ENCODE measurements at regions not wholly inside any gene's neighbourhood (a gene's known extent, or its start where the extent isn't known, plus 50 kb on each side); places are given as distances from the start of the nearest gene placed in this dataset.

- no peak for DNase-seq (ENCODE audit: low read depth in 2 of 2)
These were observed 133.4 kb downstream of the JCAD start for GRCh38 chr10:29925771-29926692.

GRCh38 chr10:29924436-29924835, 134.9 kb downstream of the JCAD start:
- no peak for DNase-seq (ENCODE audit: low read depth in 2 of 2)

GRCh38 chr10:29923416-29923965, 135.9 kb downstream of the JCAD start:
- DNase-seq (ENCODE audit: low read depth in 2 of 2), result no peak

- no peak for DNase-seq (ENCODE audit: low read depth in 2 of 2)
These were observed 136.5 kb downstream of the JCAD start for GRCh38 chr10:29922892-29923291.

DNA sequence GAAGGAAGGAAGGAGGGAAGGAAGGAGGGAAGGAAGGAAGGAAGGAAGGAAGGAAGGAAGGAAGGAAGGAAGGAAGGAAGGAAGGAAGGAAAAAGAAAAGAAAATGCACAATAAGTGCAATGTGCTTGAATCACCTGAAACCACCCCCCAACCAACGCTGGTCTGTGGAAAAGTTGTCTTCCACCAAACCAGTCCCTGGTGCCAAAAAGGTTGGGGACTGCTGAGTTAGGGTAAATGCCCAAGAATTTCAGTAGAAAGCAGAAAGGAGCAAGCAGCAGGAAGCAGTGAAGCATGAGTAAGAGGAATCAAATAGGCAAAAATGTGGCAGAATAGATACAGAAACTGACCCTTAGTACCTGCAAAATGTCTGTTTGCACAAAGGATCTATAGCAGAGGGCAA, 137.2 kb downstream of the JCAD start:
- DNase-seq (ENCODE audit: low read depth in 2 of 2), result no peak

GRCh38 chr10:29921071-29921446, 138.3 kb downstream of the JCAD start:
- no peak for DNase-seq (ENCODE audit: low read depth in 2 of 2)

GRCh38 chr10:29920408-29921070, 138.8 kb downstream of the JCAD start:
- DNase-seq (ENCODE audit: low read depth in 2 of 2), result no peak

DNA sequence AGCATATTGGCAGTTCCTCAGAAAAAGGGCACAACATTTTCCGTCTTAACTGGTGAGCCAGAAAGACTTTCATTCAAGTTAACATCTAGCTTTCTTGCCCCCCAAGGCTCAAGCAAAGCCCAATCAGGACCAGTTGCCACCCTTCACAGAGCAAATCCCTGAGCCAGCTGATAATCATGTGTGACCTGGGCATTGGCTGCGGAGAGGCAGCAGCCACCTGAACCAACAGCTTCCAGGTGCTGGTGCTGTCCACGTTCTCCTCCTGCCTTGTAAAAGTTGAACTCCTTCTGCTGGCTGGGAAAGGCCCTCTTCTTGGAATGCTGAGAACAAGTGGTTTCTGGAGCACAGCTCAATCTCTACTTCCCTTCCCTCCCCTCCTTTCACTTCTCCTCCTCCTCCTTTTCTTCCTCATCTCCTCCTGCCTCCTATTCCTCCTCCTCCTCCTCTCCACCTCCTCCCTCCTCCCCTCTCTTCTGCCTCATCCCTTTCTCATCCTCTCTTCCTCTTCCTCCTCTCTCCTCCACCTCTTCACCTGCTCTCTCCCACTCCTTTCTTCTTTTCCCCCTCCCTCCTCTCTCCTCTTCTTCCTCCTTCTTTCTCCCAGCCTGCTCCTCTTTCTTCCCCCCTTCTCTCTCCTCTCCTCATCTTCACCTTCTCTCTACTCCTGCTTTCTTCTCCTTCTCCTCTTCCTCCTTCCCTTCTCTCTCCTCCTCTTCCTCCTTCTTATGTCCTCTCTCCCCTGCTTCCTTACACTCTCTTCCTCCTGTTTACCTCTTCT, 140.6 kb downstream of the JCAD start:
- no peak for DNase-seq (ENCODE audit: low read depth in 2 of 2)

DNA sequence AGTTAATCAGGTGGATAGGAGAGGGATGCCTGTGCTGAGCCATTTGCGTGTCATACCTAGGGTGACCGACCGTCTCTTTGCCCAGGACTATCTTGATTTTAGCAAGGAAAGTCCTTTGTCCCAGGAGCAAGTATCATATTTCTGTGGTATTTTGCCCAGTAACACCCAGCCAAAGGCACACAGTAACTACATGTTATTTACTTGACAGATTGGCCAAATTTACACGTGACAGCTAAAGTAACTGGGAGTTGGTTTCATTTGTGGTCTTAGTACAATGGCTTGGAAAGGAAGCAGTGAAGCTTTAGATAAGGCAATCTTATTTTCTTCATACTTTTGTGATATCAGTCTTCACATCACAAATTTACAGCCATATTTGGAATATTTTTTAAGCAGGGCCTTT, 142.1 kb downstream of the JCAD start:
- no peak for DNase-seq (ENCODE audit: low read depth in 2 of 2)

- DNase-seq (ENCODE audit: low read depth in 2 of 2), result no peak
These were observed 142.7 kb downstream of the JCAD start for GRCh38 chr10:29916669-29917068.

DNA sequence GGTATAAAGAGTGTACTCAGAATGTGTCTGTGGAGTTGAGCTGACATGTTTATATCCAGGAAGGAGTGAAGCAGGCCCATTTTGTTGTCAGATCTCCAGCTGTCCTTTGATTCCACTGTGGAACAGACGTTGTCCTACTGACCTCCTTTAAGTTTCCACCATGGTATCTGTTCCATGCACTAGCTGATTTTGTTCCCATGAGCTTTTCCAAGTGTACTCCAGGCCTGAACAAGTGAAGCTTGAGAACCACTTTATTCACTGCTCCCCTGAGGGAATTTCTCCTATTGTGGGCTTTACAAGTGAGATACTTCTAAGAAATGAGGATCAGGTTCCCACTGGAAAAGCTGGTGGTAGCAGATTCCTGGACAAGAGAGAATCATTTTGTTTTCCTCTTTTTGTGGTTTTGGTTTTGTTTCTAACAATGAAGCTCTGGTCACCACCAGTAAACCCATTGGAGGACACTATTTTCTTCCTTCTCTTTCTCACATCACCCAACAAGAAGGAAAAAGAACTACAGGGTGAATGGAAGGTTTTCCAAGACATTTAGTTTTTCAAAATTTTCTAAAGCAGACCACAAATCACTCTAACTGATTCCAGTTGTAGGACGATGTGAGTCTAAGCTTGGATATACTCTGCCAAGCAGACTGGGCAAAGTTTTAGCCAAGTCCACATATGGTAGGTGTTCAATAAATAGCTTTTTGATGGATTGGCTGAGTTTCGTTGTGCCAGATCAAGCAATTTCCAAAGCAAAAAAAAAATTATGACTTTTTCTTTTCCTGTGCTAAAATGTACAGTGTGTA, 144.2 kb downstream of the JCAD start:
- DNase-seq (ENCODE audit: low read depth in 2 of 2), result no peak

GRCh38 chr10:29908962-29909361, 150.4 kb downstream of the JCAD start:
- no peak for DNase-seq (ENCODE audit: low read depth in 2 of 2)

GRCh38 chr10:29900865-29901264, 158.5 kb downstream of the JCAD start:
- no peak for DNase-seq (ENCODE audit: low read depth in 2 of 2)

GRCh38 chr10:29897999-29898716, 161.2 kb downstream of the JCAD start:
- no peak for DNase-seq (ENCODE audit: low read depth in 2 of 2)

GRCh38 chr10:29897430-29897829, 162.0 kb downstream of the JCAD start:
- no peak for DNase-seq (ENCODE audit: low read depth in 2 of 2)

DNA sequence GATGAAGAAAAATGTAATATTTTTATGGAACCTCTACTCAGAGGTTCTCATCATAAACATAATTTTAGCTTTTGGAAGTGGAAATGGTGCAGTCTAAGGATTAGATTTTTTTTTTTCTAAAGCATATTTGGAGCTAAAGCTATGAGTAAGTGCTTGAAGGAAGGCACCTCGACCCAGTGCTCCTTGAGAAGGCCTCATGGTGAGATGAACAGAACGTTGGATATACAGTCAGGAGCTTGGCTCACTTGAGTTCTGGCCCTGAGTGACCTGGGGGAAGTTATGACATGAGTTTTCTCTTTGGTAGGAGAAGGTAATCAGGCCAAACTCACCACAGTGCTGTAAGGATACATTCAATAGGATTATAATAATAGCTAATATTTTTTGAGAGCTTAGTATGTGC, 163.3 kb downstream of the JCAD start:
- DNase-seq (ENCODE audit: low read depth in 2 of 2), result no peak

- DNase-seq (ENCODE audit: low read depth in 2 of 2), result no peak
These were observed 163.9 kb downstream of the JCAD start for GRCh38 chr10:29895456-29895855.

- no peak for DNase-seq (ENCODE audit: low read depth in 2 of 2)
These were observed 171.1 kb downstream of the JCAD start for GRCh38 chr10:29888321-29888720.

DNA sequence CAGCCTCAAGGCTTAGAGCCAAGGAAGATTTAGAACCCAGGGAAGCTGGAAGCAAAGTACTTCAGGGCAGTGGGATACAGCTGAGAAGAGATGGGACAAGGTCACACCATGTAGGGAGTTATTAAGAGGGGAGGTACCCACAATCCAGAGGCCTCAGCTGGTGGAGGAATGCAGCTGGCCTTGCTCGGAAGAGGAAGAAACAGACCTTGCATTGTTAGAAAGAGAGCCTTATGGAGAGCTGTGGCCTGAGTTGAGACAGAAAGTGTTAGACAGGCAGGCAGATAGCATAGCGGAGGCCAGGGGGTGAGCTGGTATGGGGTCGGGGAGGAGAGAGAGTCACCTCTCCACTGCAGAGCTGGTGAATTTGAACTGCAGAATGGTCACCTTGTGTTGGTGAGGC, 173.1 kb downstream of the JCAD start:
- DNase-seq (ENCODE audit: low read depth in 2 of 2), result no peak

DNA sequence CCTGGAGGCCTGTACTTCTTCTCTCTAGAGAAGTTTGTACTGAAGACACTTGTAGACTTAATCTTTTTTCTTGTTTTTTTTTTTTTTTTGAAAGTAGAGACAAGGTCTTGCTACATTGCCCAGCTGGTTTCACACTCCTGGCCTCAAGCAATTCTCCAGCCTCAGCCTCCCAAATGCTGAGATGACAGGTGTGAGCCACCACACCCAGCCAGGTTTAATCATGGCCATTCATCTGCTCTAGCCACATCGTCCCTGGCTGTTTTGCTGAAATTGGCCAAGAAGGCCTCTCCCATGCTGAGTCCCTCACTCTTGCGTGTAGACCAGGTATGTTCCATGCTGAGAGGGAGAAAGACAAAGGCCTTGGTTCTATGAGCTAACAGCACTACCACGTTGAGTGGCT, 176.2 kb downstream of the JCAD start:
- no peak for DNase-seq (ENCODE audit: low read depth in 2 of 2)

- no peak for DNase-seq (ENCODE audit: low read depth in 2 of 2)
These were observed 176.6 kb downstream of the JCAD start for GRCh38 chr10:29882766-29883165.
